ENCODE measurements at regions not wholly inside any gene's neighbourhood (a gene's known extent, or its start where the extent isn't known, plus 50 kb on each side); places are given as distances from the start of the nearest gene placed in this dataset.
A peak's percentile ranks its signal among the peaks of the same experiment; 100 is the strongest.

DNA sequence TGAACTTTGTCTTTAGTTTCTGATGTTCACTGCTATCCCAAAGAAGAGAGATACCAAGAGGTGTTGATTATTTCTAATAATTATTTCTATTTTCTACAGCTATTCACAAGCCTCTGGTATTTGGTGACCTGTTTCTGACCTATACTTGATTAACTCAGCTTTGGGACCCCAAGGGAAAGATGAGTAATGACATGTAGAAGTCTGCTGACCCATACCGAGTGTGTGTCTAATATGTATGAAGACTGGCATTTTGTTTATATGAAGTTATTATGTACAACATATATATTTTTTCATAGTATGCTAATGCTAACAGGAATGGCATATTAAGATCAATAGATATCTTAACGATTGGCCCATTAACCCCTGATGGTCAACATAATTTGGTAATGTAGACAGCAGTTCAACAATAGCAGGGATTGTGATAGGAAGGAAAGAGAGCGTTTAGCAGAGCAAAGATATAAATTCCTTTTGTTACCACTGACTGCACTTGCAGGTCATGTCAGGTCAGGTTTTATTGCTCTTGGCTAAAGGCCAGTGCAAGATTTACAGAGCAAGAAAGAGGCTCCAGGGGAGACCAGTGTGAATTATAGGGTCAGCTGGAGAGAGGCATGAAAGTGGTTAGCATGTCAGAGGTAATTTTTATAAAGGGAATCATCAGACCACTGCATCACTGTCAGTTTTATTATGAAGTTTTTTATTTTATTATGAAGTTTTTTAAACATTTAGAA is 94.7 kb upstream of the DIPK2B start:
- intact Hi-C loops (cut with DNase I), result no loop called here
- ATAC-seq, result no peak
- DNase-seq (ENCODE audit: low spot score), result no peak

- no peak for ATAC-seq
- intact Hi-C loops (cut with DNase I), result loop anchor here (1.0 kb wide), 1 partner anchor 41 kb away; no protein-coding TSS in a partner anchor
- DNase-seq (ENCODE audit: low spot score), result no peak
Measured at GRCh38 chrX:45274576-45274975, 73.9 kb upstream of the DIPK2B start.

DNA sequence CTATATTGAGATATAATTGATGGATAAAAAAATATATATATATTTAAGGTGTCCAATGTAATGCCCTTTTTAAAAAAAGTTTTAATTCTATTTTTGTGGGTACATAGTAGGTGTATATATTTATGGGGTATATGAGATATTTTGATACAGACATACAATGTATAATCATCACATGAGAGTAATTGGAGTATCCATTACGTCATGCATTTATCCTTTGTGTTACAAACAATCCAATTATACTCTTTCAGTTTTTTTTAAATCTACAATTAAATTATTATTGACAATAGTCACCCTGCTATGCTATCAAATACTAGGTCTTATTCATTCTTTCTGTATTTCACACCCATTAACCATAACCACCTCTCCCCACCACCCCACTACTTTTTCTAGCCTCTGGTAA is 66.3 kb upstream of the DIPK2B start:
- DNase-seq (ENCODE audit: low spot score) (no peak), ATAC-seq (no peak)
- intact Hi-C loops (cut with DNase I), result no loop called here

DNA sequence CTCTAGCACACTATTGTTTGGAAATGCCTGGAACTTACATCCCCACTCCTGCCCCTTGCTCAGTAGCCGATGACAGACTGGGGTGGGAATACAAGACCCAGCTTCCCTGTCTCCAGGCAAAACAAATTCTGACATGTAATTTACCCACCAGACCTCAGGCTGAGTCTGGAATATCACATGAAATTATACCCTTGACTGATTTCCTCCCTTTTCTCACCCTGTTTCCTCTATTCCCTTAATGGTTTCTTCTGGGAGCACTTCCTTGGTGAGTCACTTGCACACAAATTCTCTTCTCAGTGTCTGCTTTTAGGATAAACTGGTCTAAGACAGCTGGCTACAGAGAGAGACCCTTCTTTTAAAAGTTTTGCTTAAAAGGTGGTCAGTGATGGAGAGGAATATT is 65.8 kb upstream of the DIPK2B start:
- DNase-seq (ENCODE audit: low spot score) (no peak), ATAC-seq (no peak)
- intact Hi-C loops (cut with DNase I), result no loop called here

- ATAC-seq (no peak), DNase-seq (ENCODE audit: low spot score) (no peak)
- intact Hi-C loops (cut with DNase I), result no loop called here
Measured at GRCh38 chrX:45264865-45265264, 64.2 kb upstream of the DIPK2B start.

DNA sequence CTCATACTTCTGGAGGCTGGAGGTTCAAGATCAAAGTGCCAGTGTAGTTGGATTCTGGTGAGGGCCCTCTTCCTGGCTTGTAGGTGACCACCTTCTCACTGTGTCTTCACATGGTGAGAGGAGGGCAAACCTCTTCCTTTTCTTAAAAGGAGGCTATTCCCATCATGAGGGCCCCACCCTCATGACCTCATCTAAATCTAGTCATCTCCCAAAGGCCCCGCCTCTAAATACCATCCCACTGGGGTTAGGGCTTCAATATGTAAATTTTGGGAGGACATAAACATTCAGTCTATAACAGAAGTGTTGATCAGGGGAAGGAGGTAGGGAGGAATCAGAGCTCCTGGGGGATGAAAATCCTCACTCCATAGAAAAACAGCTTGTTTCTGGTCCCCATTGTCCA is 60.8 kb upstream of the DIPK2B start:
- DNase-seq (ENCODE audit: low spot score) (no peak), ATAC-seq (no peak)
- intact Hi-C loops (cut with DNase I), result no loop called here

- no peak for ATAC-seq
- intact Hi-C loops (cut with DNase I), result no loop called here
- no peak for DNase-seq (ENCODE audit: low spot score)
Measured at GRCh38 chrX:45261005-45261404, 60.3 kb upstream of the DIPK2B start.

DNA sequence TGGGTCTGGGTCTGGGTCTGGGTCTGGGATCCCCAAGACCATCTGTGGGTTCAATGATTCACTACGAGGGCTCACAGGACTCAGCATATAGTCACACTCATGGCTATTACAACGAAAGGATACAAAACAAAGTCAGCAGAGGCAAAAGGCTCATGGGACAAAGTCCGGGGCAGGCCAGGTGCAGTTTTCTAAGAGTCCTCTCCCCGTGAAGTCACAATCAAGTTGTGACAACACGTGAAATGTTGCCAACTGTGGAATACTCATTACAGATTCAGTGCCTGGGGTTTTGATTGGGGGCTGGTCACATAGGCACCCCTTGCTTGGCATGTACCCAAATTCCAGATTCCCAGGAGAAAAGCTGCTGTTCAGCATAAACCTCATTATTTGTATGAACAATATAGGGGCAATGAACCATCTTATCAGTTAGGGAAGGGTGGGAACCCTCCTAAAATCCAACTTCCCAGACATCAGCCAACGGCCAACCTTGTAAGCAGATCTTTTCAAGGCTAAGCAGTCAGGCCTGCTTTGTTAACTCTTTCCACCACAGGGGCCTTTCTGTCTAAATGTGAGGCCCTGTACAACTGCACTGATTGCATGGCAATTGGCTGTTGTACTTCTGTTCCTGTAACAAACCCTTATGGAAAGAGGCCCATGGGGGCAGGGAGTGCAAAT is 58.2 kb upstream of the DIPK2B start:
- ATAC-seq (no peak), DNase-seq (ENCODE audit: low spot score) (no peak)
- intact Hi-C loops (cut with DNase I), result no loop called here

Small RNAs in the stretch of these regions (microRNA-seq; reads per million reads assigned to microRNA genes)
- gene MIR221 (4,414 reads per million, percentile 93 among the genes with 10 or more reads in this experiment), gene MIR222 (798 reads per million, percentile 79 among the genes with 10 or more reads in this experiment)

All from sciatic nerve (tissue), 2 donors.